Gastroesophageal sphincter (tissue), 3 donors: ENCODE measurements at regions not wholly inside any gene's neighbourhood (a gene's known extent, or its start where the extent isn't known, plus 50 kb on each side); places are given as distances from the start of the nearest gene placed in this dataset.

Source experiments
- POLR2AphosphoS5 ChIP-seq: sonication (generic); formaldehyde crosslinking; IDR thresholded peaks from one replicate; pipeline ENCODE4 v1.6.1; 2017; ENCODE audit warnings: antibody characterized with exemption
- TF ChIP-seq, protein P1 (sequence below), 4 experiments: fragments of 200-600 bp in 2 of 4; fragments of 450-650 bp in 2 of 4; sonication (generic) in 1 of 4; IDR thresholded peaks; one replicate each; pipeline ENCODE4 v1.5.1; 2017 to 2019; ENCODE audit warnings: antibody characterized with exemption in 4 of 4, mild to moderate bottlenecking in 2 of 4, moderate library complexity in 2 of 4

- TF ChIP-seq, protein P1, sequence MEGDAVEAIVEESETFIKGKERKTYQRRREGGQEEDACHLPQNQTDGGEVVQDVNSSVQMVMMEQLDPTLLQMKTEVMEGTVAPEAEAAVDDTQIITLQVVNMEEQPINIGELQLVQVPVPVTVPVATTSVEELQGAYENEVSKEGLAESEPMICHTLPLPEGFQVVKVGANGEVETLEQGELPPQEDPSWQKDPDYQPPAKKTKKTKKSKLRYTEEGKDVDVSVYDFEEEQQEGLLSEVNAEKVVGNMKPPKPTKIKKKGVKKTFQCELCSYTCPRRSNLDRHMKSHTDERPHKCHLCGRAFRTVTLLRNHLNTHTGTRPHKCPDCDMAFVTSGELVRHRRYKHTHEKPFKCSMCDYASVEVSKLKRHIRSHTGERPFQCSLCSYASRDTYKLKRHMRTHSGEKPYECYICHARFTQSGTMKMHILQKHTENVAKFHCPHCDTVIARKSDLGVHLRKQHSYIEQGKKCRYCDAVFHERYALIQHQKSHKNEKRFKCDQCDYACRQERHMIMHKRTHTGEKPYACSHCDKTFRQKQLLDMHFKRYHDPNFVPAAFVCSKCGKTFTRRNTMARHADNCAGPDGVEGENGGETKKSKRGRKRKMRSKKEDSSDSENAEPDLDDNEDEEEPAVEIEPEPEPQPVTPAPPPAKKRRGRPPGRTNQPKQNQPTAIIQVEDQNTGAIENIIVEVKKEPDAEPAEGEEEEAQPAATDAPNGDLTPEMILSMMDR (IDR thresholded peaks at IDR 0.05): no peak
- no peak for TF ChIP-seq POLR2AphosphoS5
These were observed 208.5 kb upstream of the PROX1 start for GRCh38 chr1:213779228-213779627.
